ENCODE measurements at regions not wholly inside any gene's neighbourhood (a gene's known extent, or its start where the extent isn't known, plus 50 kb on each side); places are given as distances from the start of the nearest gene placed in this dataset.
A peak's percentile ranks its signal among the peaks of the same experiment; 100 is the strongest.

DNA sequence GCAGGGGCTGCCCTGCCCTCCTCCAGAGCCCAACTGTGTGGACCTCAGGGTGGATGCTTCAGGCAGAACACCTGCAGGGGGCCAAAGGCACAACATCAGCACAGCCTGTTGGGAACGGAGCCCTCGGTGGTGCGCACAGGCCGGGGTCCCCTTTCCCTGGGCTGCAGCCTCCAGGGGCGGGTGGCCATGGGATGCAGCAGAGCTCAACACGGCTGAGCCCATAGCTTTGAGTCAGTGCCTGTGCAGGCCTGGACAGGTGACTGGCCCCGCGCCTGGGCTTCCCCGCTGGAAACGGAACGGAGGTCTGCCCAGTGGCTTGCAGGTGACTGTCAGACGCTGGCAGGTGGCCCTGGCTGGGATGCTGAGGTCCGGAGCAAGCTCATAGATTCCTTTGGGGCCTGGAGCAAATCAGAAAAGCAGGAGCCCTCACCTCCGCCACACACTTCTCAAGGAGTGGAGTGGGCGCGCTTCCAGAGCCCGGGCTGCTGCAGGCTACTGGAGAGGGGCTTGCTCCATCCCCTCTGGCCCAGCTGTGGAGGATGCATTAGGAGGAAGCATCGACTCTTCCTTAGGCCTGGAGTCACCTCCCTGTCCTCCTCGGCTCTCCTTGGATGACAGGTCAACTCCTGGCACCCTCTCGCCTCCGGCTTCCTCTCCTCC lies 69.8 kb upstream of the RNU6ATAC start:
- Mint-ChIP-seq H3K4me1 (ENCODE audit: low read depth) (no peaks in the 10 kb centered on the region), H3K36me3 (ENCODE audit: low read depth) (no peaks in the 10 kb centered on the region), H3K27ac (no peak overlapping the region), H3K9me3 (no peaks in the 10 kb centered on the region), H3K4me3 (no peak overlapping the region), H3K27me3 (peaks cover 6% of the 10 kb centered on the region)
- no peak for DNase-seq

GRCh38 chr9:134234687-134235359 lies 70.5 kb upstream of the RNU6ATAC start:
- Mint-ChIP-seq H3K27ac (no peak overlapping the region), H3K9me3 (no peaks in the 10 kb centered on the region), H3K27me3 (peaks cover 6% of the 10 kb centered on the region), H3K4me1 (ENCODE audit: low read depth) (no peaks in the 10 kb centered on the region), H3K36me3 (ENCODE audit: low read depth) (no peaks in the 10 kb centered on the region), H3K4me3 (no peak overlapping the region)
- DNase-seq, result no peak

GRCh38 chr9:134235366-134235765 lies 71.0 kb upstream of the RNU6ATAC start:
- H3K36me3 Mint-ChIP-seq (ENCODE audit: low read depth), result no peaks in the 10 kb centered on the region
- no peak for DNase-seq
- no peak overlapping the region for H3K27ac Mint-ChIP-seq
- no peaks in the 10 kb centered on the region for H3K4me1 Mint-ChIP-seq (ENCODE audit: low read depth)
- peaks cover 8% of the 10 kb centered on the region for H3K27me3 Mint-ChIP-seq
- no peaks in the 10 kb centered on the region for H3K9me3 Mint-ChIP-seq
- H3K4me3 Mint-ChIP-seq, result no peak overlapping the region

DNA sequence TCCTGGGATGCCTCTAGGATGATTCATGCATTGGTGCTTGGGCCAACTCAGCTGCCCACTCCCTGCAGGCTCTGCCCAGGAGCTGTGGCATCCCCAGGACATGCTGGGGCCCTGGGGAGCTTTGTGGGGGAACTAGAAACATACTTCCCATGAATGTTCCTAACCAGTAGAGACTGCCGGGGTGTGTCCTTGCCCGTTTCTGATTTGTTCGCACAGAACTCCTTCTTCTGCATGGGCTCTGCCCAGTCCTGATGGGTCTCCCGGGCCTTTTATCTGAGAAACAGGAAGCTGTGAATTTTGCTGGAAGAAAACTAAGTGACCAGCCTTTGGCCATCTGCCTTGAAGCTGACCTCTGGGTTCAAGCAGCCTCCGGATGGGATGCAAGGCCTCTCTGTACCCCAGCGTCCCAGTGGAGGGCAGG lies 71.6 kb upstream of the RNU6ATAC start:
- Mint-ChIP-seq H3K36me3 (ENCODE audit: low read depth) (no peaks in the 10 kb centered on the region), H3K27ac (no peak overlapping the region), H3K4me1 (ENCODE audit: low read depth) (no peaks in the 10 kb centered on the region), H3K4me3 (no peak overlapping the region), H3K27me3 (peaks cover 8% of the 10 kb centered on the region), H3K9me3 (no peaks in the 10 kb centered on the region)
- DNase-seq, result no peak

DNA sequence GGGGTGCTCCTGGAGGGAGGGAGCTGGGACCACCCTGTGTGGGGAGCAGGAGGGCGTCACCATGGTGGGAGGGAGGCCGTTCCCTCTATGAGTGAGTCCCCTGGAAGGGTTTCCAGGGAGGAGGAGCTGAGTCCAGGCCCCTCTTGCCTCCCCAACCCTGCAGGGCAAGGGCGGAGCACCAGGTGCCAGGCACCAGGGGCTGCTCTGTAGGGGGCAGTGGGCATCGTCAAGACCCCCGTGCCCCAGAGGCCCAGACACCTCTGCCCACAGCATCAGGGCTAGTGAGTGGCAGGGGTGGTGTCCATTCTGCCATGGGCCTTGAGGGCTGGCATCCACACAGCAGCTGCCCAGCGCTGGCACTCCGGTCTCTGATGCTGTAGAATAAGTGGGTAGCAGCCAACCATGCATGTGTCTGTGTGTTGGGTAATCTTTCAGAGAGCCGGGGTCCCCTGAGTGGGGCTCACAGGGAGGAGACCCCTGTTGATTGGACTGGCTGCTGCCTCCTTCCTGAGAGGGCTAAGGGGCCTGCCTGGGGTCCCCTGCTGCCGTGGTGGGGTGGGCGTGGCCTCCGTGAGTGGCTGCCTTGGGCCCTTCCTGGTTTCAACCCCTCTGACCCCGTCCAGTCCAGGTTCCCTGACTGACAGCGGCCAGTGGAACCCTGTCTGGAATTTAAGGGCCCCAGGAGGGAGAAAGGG lies 72.7 kb upstream of the RNU6ATAC start:
- Mint-ChIP-seq H3K9me3 (no peaks in the 10 kb centered on the region), H3K36me3 (ENCODE audit: low read depth) (no peaks in the 10 kb centered on the region), H3K27me3 (peaks cover 13% of the 10 kb centered on the region), H3K4me3 (no peak overlapping the region), H3K27ac (no peak overlapping the region), H3K4me1 (ENCODE audit: low read depth) (no peaks in the 10 kb centered on the region)
- DNase-seq, result no peak

DNA sequence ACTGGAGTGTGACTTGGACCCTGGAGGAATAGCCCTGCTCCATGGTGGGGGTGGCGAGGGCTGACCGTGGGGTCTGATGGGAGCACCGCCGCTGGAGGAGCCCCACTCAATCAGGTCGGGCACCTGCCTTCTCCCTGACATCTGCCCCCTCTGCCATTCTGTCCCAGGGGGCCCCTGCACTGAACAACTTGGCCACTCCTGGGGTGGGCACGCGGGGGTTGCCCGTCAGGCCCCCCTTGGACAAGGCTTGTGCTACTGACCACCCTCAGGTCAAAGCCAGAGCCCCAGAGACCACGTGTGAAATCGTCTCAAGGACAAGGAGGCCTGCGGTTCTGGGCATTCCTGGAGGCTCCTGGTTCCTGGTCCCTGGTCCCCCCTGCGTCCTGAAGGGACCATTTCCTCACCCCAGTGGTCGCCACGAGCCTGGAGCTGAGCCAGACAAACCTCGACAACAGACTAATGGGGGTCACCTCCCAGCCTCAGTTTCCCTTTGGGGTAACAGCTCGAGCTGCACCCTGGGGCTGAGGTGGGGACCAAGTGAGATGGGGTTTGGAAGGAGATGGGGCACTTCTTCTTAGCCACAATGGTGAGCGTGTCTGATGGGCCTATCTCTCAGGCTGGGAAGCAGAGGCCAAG lies 73.4 kb upstream of the RNU6ATAC start:
- DNase-seq, result no peak
- Mint-ChIP-seq H3K4me3 (no peak overlapping the region), H3K27me3 (peaks cover 13% of the 10 kb centered on the region), H3K36me3 (ENCODE audit: low read depth) (no peaks in the 10 kb centered on the region), H3K27ac (no peak overlapping the region), H3K4me1 (ENCODE audit: low read depth) (peaks cover 3% of the 10 kb centered on the region), H3K9me3 (no peaks in the 10 kb centered on the region)

- peaks cover 13% of the 10 kb centered on the region for H3K27me3 Mint-ChIP-seq
- no peak overlapping the region for H3K27ac Mint-ChIP-seq
- peaks cover 13% of the 10 kb centered on the region for H3K4me1 Mint-ChIP-seq (ENCODE audit: low read depth)
- no peak for DNase-seq
- H3K9me3 Mint-ChIP-seq, result no peaks in the 10 kb centered on the region
- no peak overlapping the region for H3K4me3 Mint-ChIP-seq
- H3K36me3 Mint-ChIP-seq (ENCODE audit: low read depth), result no peaks in the 10 kb centered on the region
These were observed 75.0 kb upstream of the RNU6ATAC start for GRCh38 chr9:134239130-134239903.

GRCh38 chr9:134239939-134240338 lies 75.6 kb upstream of the RNU6ATAC start:
- Mint-ChIP-seq H3K9me3 (no peaks in the 10 kb centered on the region), H3K36me3 (ENCODE audit: low read depth) (no peaks in the 10 kb centered on the region), H3K27ac (no peak overlapping the region), H3K4me3 (no peak overlapping the region), H3K4me1 (ENCODE audit: low read depth) (peaks cover 13% of the 10 kb centered on the region), H3K27me3 (peaks cover 13% of the 10 kb centered on the region)
- DNase-seq, result no peak

DNA sequence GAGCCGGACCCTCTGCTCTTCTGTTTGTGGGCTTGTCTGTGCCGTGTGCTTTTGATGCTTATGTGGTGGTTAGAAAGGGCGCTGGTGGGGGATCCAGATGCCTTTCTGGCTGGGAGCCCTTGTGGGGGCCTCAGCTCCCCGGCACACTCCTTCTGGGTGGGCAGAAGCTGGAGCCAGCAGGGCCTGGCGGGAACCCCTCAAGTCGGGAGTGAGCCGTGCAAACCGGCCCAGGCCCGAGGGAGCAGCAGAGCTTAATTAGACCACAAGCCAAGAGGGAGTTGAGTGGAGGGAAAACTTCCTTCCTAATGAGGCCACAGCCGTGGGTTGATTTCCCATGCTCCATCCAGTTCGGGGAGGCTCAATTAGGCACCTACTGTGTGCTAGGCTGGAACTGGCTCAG lies 76.0 kb upstream of the RNU6ATAC start:
- H3K4me3 Mint-ChIP-seq, result no peak overlapping the region
- no peaks in the 10 kb centered on the region for H3K9me3 Mint-ChIP-seq
- peaks cover 13% of the 10 kb centered on the region for H3K4me1 Mint-ChIP-seq (ENCODE audit: low read depth)
- peaks cover 13% of the 10 kb centered on the region for H3K27me3 Mint-ChIP-seq
- no peaks in the 10 kb centered on the region for H3K36me3 Mint-ChIP-seq (ENCODE audit: low read depth)
- H3K27ac Mint-ChIP-seq, result no peak overlapping the region
- DNase-seq, result no peak

DNA sequence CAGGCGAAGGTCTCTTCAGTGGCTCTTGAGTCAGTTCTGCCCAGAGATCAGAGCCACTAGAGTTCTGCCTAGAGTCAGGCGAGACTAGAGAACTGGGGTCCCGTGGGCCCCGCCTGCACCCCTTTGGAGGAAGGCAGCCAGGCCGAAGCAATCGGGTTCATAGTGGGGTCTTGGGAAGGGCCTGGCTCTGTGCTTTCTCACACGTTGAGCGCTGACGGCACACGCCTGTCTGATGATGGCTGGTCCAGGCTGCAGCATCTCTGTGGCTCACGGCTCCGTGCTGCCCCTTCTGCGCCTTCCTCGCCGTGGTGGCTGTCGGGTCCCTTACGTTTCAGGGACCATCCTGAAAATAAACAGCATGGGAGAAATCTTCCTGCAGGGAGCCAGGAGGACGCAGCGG lies 78.3 kb upstream of the RNU6ATAC start:
- no peaks in the 10 kb centered on the region for H3K9me3 Mint-ChIP-seq
- peaks cover 13% of the 10 kb centered on the region for H3K4me1 Mint-ChIP-seq (ENCODE audit: low read depth)
- no peak for DNase-seq
- no peaks in the 10 kb centered on the region for H3K36me3 Mint-ChIP-seq (ENCODE audit: low read depth)
- H3K27ac Mint-ChIP-seq, result no peak overlapping the region
- no peak overlapping the region for H3K4me3 Mint-ChIP-seq
- peaks cover 13% of the 10 kb centered on the region for H3K27me3 Mint-ChIP-seq

DNA sequence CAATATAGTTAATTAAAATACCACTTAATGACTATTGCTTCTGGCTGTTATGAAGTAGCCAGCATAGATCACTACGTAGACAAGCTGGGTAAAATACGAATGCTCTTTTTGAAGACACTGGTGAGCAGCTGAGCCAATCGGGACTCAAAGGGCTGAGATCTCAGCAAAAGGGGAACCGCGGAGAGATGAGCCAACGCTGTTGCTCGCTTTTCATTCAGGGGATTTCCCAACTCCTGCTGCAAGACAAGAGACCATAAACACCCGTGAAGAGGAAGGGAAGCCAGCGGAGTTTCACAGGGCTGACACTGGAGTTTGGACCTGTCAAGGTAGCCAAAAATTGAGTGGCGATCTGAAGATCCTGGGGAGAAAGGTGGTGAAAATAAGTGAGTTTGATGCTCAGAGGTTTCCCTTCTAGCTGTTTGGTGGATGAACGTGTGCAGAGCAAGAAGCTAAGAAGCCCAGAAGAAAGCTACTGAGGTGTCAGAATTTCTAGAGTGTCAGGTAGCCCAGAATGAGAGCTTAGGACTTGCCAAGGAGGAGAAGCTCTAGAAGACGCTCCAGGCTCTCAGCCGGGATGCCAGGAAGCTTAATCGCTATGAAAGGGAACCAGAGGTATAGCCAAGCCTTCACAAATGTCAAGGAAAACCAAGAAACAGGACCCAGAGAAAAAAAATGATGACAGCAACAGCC lies 79.6 kb upstream of the RNU6ATAC start:
- DNase-seq, result peak; percentile 40
- Mint-ChIP-seq H3K27me3 (peaks cover 7% of the 10 kb centered on the region), H3K4me1 (ENCODE audit: low read depth) (peaks cover 13% of the 10 kb centered on the region), H3K9me3 (peaks cover 6% of the 10 kb centered on the region), H3K36me3 (ENCODE audit: low read depth) (no peaks in the 10 kb centered on the region), H3K4me3 (no peak overlapping the region), H3K27ac (no peak overlapping the region)

DNA sequence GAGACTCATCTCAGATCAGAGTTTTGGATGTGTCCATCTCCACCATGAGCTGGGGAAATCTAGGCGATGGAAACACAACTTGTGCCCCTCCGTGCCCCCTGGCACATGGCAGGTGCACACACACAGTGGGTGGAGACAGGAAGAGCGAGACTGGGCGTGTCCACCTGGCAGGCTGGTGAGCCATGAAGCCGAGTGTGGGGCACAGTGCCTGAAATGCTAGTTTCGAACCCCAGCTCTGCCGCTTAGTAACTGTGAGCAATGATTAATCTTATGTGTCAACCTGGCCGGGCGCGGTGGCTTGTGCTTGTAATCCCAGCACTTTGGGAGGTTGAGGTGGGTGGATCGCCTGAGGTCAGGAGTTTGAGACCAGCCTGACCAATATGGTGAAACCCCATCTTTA lies 80.8 kb upstream of the RNU6ATAC start:
- no peak overlapping the region for H3K27ac Mint-ChIP-seq

GRCh38 chr9:134247918-134248631 lies 78.2 kb upstream of the RXRA start:
- Mint-ChIP-seq H3K9me3 (peaks cover 6% of the 10 kb centered on the region), H3K4me1 (ENCODE audit: low read depth) (peaks cover 8% of the 10 kb centered on the region), H3K27me3 (no peaks in the 10 kb centered on the region), H3K4me3 (no peak overlapping the region), H3K27ac (no peak overlapping the region), H3K36me3 (ENCODE audit: low read depth) (no peaks in the 10 kb centered on the region)
- no peak for DNase-seq

More for the DNA sequence above, 80.8 kb upstream of the RNU6ATAC start:
- no peaks in the 10 kb centered on the region for H3K36me3 Mint-ChIP-seq (ENCODE audit: low read depth)
- H3K27me3 Mint-ChIP-seq, result peaks cover 7% of the 10 kb centered on the region
- peaks cover 13% of the 10 kb centered on the region for H3K4me1 Mint-ChIP-seq (ENCODE audit: low read depth)
- no peak overlapping the region for H3K4me3 Mint-ChIP-seq
- H3K9me3 Mint-ChIP-seq, result peaks cover 6% of the 10 kb centered on the region
- no peak for DNase-seq

All from activated T-cell treated with anti-CD3 and anti-CD28 coated beads, Interleukin-2, amount 50 U/mL, for 24 hours (primary cell).